ENCODE measurements at regions not wholly inside any gene's neighbourhood (a gene's known extent, or its start where the extent isn't known, plus 50 kb on each side); places are given as distances from the start of the nearest gene placed in this dataset.
"Not testable (repeated sequence)": the region's sequence is repeated elsewhere in the genome, so short reads cannot be mapped to it uniquely, and the experiment has no call there.

- DNase-seq: no peak
Observed at GRCh38 chr3:191148131-191148530, 50.9 kb upstream of the OSTN start.

- no peak for DNase-seq
Observed at GRCh38 chr3:191143224-191143623, 55.8 kb upstream of the OSTN start.

- DNase-seq: no peak
Observed at GRCh38 chr3:191141728-191142127, 57.3 kb upstream of the OSTN start.

- DNase-seq: no peak
Observed at GRCh38 chr3:191139736-191140135, 59.3 kb upstream of the OSTN start.

- DNase-seq: no peak
Observed at GRCh38 chr3:191138937-191139336, 60.1 kb upstream of the OSTN start.

GRCh38 chr3:191137708-191138107, 61.3 kb upstream of the OSTN start:
- DNase-seq: no peak

GRCh38 chr3:191136347-191136746, 62.7 kb upstream of the OSTN start:
- no peak for DNase-seq

- DNase-seq: no peak
Observed at GRCh38 chr3:191135175-191135574, 63.9 kb upstream of the OSTN start.

- no peak for DNase-seq
Observed at GRCh38 chr3:191133359-191133758, 65.7 kb upstream of the OSTN start.

- DNase-seq: no peak
Observed at GRCh38 chr3:191131305-191131704, 67.7 kb upstream of the OSTN start.

- not testable (repeated sequence) for DNase-seq
Observed at GRCh38 chr3:191124891-191125290, 74.2 kb upstream of the OSTN start.

GRCh38 chr3:191123946-191124345, 75.1 kb upstream of the OSTN start:
- no peak for DNase-seq

- DNase-seq: no peak
Observed at GRCh38 chr3:191123231-191123630, 75.8 kb upstream of the OSTN start.

GRCh38 chr3:191120447-191121298, 78.4 kb upstream of the OSTN start:
- no peak for DNase-seq

GRCh38 chr3:191119415-191120295, 79.4 kb upstream of the OSTN start:
- no peak for DNase-seq

GRCh38 chr3:191111722-191112121, 87.3 kb upstream of the OSTN start:
- DNase-seq: no peak

- no peak for DNase-seq
Observed at GRCh38 chr3:191105418-191105817, 93.6 kb upstream of the OSTN start.

GRCh38 chr3:191100516-191100915, 98.5 kb upstream of the OSTN start:
- DNase-seq: no peak

GRCh38 chr3:191094057-191094845, 104.8 kb upstream of the OSTN start:
- DNase-seq: no peak

GRCh38 chr3:191087391-191087790, 111.7 kb upstream of the OSTN start:
- no peak for DNase-seq

- DNase-seq: peak; percentile 56
Observed at GRCh38 chr3:191085091-191085490, 114.0 kb upstream of the OSTN start.

- not testable (repeated sequence) for DNase-seq
Observed at GRCh38 chr3:191078913-191079312, 120.1 kb upstream of the OSTN start.

GRCh38 chr3:191076903-191077552, 122.0 kb upstream of the OSTN start:
- DNase-seq: no peak
